ENCODE measurements at regions not wholly inside any gene's neighbourhood (a gene's known extent, or its start where the extent isn't known, plus 50 kb on each side); places are given as distances from the start of the nearest gene placed in this dataset.
"Not testable (repeated sequence)": the region's sequence is repeated elsewhere in the genome, so short reads cannot be mapped to it uniquely, and the experiment has no call there.

DNA sequence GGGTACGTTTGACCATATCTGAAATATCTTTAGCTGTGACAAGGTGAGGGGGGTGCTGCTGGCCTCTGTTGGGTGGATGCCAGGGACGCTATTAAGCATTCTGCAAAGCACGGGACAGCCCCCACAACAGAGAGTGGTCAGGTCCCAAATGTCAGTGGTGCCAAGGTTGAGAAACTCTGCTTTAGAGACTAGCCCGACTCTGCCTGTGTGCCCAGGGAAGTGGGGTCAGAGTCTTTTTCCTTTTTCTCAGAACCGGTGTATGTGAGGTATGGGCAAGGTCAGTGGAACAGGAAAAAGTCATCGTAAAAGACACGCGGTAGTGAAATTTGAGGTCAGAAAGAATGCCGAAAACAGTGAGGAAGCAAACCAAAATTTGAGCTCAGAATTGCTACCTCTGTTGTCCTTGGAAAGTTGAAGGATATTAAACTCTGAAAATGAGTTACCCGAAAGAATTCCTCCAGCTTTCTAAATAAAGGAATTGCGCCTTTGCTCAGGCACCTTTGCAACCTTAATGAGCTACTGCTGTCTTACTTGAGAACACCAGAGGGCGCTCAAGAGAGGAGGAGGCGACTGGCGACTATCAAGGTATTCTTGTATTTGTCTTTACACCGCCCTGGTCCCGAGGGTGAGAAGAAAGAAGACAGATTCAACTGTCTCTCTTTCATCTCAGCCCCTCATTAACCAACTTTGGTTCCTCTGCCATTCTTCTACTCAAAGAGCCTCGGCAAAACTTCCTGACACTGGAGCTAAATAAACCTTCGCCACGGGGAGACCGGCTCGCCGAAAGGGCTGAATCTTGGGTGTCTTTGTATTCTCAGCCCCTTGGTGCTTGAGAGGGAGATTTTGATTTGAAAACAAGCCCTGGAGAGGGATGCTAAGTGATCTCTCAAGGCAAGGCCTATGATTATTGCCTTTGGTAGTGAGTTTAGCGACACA lies 85.4 kb upstream of the OLIG2 start:
- DNase-seq (ENCODE audit: low spot score) = peak; percentile 57

DNA sequence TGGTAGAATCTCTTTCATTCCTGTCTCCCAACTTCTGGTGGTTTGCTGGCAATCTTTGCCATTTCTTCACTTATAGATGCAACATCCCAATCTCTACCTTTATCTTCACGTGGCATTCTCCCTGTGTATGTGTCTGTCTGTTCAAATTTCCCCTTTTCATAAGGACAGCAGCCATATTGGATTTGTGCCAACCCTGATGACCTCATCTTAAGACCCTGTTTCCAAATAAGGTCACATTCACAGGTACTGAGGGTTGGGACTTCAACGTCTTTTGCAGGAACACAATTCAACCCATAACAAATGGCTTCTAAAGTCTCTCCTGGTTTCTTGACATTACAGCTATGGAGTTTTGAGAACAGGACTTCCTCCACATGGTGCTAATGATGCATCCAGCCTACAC lies 84.5 kb upstream of the OLIG2 start:
- DNase-seq (ENCODE audit: low spot score) = no peak

DNA sequence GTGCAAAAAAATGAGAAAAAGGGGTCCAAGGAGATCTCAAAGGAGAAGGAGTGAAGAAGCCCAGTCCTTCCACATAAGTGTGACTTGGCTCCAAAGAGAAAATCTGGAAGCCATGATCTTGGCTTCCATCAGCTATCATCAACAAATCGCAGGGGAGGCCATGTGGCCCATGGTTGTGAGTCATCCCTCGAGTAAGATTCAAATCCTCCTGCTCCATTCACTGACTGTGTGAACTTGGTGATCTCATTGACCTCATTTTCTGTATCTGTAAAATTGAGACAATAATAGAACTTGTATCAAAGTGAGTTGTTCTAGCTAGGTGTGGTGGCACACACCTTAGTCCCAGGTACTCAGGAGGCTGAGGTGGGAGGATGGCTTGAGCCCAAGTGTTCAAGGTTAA lies 79.1 kb upstream of the OLIG2 start:
- no peak for DNase-seq (ENCODE audit: low spot score)

DNA sequence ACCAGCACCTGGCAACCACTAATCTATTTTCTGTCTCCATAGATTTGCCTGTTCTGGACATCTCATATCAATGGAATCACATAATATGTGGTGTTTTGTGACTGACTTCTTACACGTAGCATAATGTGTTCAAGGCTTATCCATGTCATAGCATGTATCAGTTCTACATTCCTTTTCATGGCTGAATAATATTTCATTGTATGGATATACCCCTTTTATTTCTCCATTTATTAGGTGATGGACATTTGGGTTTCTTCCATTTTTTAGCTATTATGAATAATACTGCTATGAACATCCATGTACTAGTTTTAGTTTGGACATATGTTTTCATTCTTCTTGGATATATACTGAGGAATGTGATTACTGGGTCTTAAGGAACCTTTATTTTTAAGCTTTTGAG lies 78.0 kb upstream of the OLIG2 start:
- no peak for DNase-seq (ENCODE audit: low spot score)

DNA sequence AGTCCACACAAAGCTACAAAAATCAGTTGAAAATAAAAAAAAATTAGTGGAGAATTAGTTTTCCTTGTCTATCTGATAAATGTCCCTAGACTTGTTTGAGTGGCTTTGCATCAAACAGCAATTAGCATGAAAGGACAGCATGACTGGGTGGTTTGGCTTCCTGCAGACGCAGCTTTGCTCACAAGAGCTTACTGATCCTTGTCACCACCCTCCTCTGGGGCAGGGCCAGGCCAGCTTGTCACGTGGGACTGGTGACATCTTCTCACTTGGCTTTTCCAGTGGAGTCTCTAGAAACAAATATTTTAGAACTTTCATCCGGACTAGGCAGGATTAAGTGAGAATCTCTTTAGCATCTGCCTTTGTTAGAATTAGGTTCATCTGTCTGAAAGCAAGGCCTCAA lies 76.0 kb upstream of the OLIG2 start:
- DNase-seq (ENCODE audit: low spot score) = no peak

DNA sequence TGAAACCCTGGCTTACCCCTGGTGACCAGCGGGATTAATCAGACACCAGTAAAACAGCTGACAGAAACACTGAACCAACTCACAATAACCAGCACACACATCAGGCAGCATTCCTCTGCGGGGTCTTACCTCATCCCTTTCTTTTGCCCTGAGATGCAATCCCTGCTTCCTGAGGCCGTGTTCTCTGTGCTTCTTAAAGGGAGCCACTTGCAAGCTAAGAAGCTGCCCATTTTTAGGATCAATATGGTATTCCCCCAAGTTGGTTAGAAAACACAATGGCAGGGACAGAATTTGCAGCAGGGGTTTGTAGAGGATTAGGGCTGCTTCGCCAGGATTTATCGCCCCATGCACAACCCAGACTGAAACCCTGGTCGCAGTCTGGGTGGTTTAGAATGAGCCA lies 74.7 kb upstream of the OLIG2 start:
- DNase-seq (ENCODE audit: low spot score) = no peak

DNA sequence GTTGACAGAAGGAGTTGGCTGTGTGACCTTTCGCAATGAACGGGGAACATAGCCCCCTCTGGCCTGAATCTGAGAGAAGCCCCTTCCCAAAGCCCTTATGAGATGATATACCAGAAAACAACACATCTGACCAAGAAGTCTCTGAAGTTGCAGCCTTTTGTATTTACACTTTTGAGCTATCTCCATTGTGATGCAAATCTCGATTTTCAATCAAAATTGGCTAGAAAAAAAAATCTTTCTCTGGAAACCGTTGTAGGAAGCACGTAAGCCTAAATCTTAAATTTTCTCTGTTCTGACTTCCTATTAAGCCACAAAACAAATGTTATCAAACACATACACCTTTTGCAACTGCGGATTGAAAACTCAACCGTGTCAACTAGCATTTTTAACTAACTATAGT lies 71.4 kb upstream of the OLIG2 start:
- no peak for DNase-seq (ENCODE audit: low spot score)

DNA sequence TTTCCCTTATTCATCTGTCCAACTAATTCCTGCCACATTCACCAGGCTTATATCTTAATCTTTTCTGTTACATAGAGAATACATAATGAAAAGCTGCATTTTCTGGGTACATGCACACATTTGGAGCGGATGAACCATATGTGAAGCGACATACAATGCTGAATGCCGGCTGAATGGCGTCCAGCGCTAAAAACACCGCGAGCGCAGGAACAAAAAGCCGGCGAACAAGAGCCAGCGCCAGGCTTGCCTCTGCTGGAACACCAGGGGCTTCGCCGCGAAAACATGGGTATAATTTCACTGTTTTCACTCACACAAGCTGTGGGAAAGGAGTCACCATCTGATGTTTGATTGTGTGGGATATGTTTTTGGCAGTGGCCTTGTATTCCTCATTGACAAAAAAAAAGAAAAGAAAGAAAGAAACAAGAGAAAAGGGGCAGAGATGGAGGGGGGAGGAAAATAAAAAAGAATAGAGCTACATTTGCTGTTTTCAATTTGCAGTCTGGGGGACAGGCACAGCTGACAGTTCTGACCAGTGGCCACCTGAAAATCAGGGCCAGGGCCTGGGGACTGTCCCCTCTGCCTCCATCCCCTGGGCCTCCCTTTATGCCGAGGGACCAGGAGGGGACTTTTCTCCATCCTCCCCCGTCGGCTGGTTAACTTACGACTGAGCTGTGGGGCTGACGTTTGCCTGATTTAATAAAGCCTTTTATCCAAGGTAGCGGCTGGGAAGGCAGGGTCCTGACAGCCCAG lies 70.2 kb upstream of the OLIG2 start:
- DNase-seq (ENCODE audit: low spot score) = no peak

DNA sequence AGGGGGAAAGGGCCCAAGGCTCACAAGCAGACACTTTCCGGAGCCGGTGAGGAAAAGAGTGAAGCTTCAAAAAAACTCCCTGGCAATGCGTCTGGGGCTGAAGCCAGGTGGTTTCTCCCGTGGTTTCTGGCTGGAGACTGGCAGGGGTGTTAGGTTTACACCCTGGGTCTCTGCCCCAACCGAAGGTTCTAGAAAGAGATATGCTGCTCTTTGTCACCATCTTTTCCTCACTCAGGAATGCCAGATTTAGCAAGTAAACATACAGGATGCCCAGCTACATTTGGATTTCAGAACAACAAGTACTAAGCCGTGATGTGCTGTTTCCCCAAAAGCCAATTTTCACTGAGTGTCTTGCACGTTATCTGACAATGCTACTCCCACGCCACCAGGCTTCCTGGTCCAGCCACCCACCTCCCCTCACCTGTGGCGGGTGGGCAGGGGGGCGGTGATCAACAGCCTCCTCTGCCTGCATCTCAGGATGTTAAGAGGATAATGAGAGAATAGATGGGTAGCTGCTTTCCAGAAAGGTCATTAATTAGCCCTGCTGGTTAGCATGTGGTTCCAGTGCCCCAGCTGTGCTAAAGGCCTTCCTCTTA lies 69.6 kb upstream of the OLIG2 start:
- no peak for DNase-seq (ENCODE audit: low spot score)

DNA sequence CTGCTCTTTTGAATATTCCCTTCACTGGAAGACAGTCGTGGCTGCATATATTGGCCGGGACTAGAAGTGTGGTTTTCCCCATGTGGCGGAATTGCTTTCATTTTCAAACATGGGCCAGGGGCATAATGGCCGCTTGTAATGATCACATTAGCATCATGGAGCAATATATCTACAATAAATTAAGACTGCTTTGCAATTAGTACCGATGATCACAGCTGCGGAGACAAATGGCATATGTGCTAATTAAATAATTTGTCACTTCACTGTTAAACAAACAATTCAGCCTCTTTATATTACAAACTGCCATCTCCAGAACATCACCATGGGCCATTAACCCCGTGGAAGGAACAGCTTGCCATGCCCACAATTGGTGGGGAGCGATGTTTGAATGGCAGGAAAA lies 68.2 kb upstream of the OLIG2 start:
- no peak for DNase-seq (ENCODE audit: low spot score)

DNA sequence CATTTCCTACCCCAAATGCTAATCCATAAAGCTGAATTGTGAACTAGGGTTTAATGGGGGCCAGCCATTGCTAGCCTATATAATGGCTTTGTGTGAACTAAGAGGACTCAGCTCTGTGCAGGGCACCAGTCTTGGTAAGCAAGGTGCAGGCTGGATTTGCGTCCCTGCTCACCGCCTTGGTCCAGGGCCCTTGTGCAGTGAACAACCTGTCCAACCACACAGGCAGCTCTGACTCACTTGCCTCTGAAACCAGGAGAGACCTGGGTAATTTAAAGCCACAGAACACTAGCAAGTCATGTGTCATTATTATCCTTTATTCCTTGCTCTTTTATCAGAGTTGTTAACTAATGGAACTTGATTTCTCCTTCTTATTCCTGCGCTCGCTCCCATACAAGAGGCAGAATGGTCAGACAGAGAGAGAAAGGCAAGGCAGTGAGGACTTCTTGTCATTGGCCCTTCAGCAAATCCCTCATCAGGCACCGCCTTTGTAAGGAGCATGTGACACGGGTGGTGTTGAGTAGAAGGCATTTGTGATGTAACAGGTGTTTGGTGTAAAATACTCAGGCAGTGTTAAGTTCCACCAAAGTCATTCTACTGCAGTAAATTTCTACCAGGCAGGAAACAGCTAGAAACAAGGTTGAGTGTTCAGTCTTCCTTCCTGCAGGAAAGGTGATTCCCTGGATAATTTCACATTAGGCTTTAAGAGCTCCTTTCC lies 67.3 kb upstream of the OLIG2 start:
- DNase-seq (ENCODE audit: low spot score) = no peak

DNA sequence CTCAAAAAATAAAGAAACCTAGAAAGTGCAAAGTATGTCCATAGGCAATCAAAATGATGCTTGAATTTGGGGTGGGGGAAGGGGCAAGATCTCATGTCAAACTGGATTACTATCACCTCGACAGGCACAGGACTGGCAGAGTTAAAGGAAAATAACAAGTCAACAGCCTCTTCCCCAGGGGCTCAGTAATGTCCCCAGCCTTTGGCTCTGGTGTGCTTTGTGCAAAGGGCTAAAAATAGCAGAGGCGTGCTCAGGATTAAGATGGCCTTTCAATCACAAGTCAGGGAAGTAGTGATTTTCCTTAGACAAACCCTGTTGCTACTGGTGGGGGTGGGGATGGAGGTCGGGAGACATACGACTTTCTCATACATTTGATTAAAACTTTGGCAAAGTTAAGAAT lies 63.5 kb upstream of the OLIG2 start:
- no peak for DNase-seq (ENCODE audit: low spot score)

DNA sequence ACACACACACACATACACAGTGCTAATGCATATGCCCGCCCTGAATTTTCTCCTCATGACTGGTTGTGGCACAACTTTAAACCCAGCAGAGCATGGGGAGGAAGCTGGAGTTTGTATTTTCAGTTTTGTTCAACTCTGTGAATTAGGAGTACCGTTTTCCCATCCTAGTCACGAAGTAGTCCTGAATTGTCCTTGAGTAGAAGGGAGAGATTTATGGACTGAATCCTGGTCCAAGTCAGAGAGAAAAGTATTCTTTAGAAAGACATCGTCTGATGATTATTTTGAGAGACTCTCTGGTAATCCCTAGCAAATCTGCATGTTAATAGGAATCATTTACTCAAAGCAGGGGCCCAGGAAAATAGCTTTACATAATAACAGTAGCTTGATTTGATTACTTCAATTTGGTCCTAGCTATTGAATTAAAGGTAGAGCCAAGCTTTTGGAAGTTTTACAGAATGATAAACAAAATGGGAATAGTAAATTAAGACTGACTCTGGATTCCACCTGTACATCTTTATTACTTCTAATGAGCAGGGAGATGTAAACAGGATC lies 60.5 kb upstream of the OLIG2 start:
- DNase-seq (ENCODE audit: low spot score) = no peak

DNA sequence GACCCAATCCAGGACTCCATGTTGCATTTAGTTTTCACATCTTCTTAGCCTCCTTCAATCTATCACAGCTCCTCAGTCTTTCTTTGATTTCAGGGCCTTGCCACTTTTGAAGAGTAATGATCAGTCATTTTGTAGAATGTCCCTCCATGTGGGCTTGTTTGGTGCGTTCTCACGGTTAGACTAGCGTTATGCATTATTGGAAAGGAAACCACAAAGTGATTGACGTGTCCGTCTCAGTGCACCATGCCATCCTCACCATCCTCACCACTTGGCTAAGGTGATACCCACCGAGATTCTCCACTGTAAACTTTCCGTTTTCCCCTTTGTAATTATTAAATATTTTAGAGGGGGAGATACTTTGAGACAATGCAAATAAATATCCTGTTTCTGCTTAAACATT lies 59.6 kb upstream of the OLIG2 start:
- no peak for DNase-seq (ENCODE audit: low spot score)

DNA sequence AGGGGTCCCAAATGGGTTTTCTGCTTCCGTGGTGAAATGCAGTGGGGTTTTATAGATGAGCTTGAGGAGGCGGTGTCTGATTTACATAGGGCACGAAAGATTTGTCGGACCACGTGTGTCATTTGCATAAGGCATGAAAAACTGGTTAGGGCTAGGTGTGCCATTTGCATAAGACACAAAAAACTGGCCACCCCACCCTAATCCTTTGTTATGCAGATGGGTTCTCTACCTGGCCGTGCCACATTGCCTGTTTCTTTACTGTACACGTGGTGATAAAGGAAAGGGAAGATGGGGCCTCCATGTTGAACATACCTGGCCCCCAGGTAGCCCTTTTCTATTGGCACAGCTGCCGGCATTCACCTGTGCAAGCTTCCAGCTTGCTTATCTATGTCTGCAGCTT lies 57.6 kb upstream of the OLIG2 start:
- DNase-seq (ENCODE audit: low spot score) = not testable (repeated sequence)

DNA sequence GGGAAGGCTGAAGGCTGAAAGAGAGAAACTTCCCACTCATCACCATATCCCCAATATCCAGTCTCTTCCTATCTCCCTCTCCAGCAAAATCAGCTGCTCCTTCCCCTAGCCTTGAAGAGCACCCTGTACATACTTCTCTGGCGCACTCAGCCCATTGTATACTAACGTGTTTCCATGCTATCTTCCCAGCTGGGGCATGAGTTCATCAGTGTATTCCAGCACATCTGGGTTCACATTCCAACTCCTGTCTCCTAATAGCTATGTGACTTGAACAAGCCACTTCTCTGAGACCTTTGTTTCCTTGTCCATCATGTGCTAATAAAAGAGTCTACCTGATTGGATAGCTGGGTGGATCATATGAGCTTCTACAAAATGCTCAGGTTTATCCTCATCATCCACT lies 51.1 kb upstream of the OLIG2 start:
- no peak for DNase-seq (ENCODE audit: low spot score)

DNA sequence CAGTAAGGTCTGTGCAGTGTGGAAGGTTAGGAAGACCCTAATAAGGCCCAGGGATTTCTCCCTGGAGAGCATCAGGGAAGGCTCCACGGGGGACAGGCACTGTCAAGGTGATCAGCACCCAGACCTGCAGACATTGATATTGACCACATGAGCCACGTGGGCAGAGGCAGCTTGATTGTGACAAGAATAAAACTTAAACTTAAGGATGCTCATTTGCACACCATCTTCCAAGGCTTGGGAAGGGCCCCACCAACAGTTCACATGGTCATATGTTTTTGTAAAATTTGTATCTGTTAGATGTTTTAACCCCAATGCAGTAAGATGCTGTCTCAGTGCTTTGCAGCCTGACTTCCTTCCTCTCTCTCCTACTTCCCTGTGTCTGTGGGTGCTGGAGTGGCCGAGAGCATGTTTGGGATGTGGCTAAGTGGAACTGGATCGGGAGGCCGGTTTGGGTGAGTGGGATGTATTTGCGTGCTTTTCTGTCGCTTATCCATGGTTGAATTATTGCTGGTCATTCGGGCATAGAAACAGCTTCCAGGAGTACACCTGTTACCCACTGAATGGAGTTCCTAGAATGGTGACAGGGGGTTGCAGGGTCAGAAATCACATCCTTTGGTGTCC lies 49.8 kb upstream of the OLIG2 start:
- no peak for DNase-seq (ENCODE audit: low spot score)
